HEK293 (cell line): ENCODE measurements at regions not wholly inside any gene's neighbourhood (a gene's known extent, or its start where the extent isn't known, plus 50 kb on each side); places are given as distances from the start of the nearest gene placed in this dataset.

Source experiments
- CTCF ChIA-PET: fragments of 350-600 bp; formaldehyde crosslinking; extraction: SDS; loops from one replicate; lab custom pipeline; 2021; ENCODE audit warnings: antibody characterized with exemption; lab: Yijun Ruan, JAX
- POLR2A ChIA-PET: fragments of 300-600 bp; formaldehyde crosslinking; extraction: SDS; loops from one replicate; lab custom pipeline; 2020; ENCODE audit warnings: antibody characterized with exemption, inconsistent platforms; lab: Yijun Ruan, JAX
- H3K27ac ChIP-seq: fragments of 200-500 bp; sonication (Bioruptor generic); 2 replicates; pipeline ENCODE4 v1.5.1; 2014; ENCODE audit warnings: low read depth, low read length, control low read depth, inconsistent platforms; ENCODE audit errors: extremely low read depth
- H3K36me3 ChIP-seq, 2 experiments: fragments of 200-500 bp in 1 of 2; sonication (Bioruptor generic) in 1 of 2; 1 replicate in 1 of 2; 2 replicates in 1 of 2; pipeline ENCODE4 v1.5.1; 2014 to 2017; ENCODE audit warnings: inconsistent platforms in 2 of 2, low read length in 2 of 2; ENCODE audit not compliant: control insufficient read depth in 2 of 2, insufficient read depth in 1 of 2
- H3K4me1 ChIP-seq: fragments of 200-500 bp; sonication (Bioruptor generic); 2 replicates; pipeline ENCODE4 v1.5.1; 2014; ENCODE audit warnings: mild to moderate bottlenecking, low read length, inconsistent platforms; ENCODE audit not compliant: control insufficient read depth, insufficient read depth
- H3K4me3 ChIP-seq: 2 replicates; pipeline ENCODE4 v1.5.1; 2011; ENCODE audit warnings: low read depth, mild to moderate bottlenecking, control low read depth, low read length, moderate library complexity
- H3K9me3 ChIP-seq: fragments of 200-500 bp; sonication (Bioruptor generic); 2 replicates; pipeline ENCODE4 v1.5.1; 2014; ENCODE audit warnings: low read depth, low read length, inconsistent platforms; ENCODE audit not compliant: control insufficient read depth, insufficient read depth
- AEBP2 ChIP-seq: fragments of 450-650 bp; formaldehyde crosslinking; IDR thresholded peaks from 2 replicates; pipeline ENCODE4 v1.5.1; 2016; ENCODE audit warnings: missing biosample characterization, missing genetic modification characterization, borderline replicate concordance
- BCL11B ChIP-seq: fragments of 450-650 bp; formaldehyde crosslinking; IDR thresholded peaks from 2 replicates; pipeline ENCODE4 v1.5.1; 2016; ENCODE audit warnings: low read depth, missing biosample characterization, missing genetic modification characterization
- GLIS2 ChIP-seq: fragments of 450-650 bp; formaldehyde crosslinking; IDR thresholded peaks from 2 replicates; pipeline ENCODE4 v1.5.1; 2016; ENCODE audit warnings: missing biosample characterization, missing genetic modification characterization
- HOXC10 ChIP-seq: sonication (generic); formaldehyde crosslinking; IDR thresholded peaks from 2 replicates; pipeline ENCODE4 v1.8.1; 2023; ENCODE audit warnings: mild to moderate bottlenecking, missing genetic modification reagents
- KLF10 ChIP-seq: fragments of 450-650 bp; IDR thresholded peaks from 2 replicates; pipeline ENCODE4 v1.5.1; 2018; ENCODE audit warnings: missing biosample characterization, mild to moderate bottlenecking, missing genetic modification characterization
- OSR2 ChIP-seq: fragments of 450-650 bp; formaldehyde crosslinking; IDR thresholded peaks from 2 replicates; pipeline ENCODE4 v1.5.1; 2016; ENCODE audit warnings: missing biosample characterization, missing genetic modification characterization
- PBX3 ChIP-seq: sonication (generic); formaldehyde crosslinking; IDR thresholded peaks from 2 replicates; pipeline ENCODE4 v1.8.1; 2022; ENCODE audit warnings: mild to moderate bottlenecking, moderate library complexity, missing genetic modification reagents
- RBAK ChIP-seq: fragments of 450-650 bp; formaldehyde crosslinking; IDR thresholded peaks from 2 replicates; pipeline ENCODE4 v1.5.1; 2016; ENCODE audit warnings: missing biosample characterization, missing genetic modification characterization
- REPIN1 ChIP-seq: fragments of 450-650 bp; formaldehyde crosslinking; IDR thresholded peaks from 2 replicates; pipeline ENCODE4 v1.5.1; 2017; ENCODE audit warnings: missing biosample characterization, missing genetic modification characterization, low read depth
- TCF7L2 ChIP-seq: IDR thresholded peaks from 2 replicates; pipeline ENCODE4 v1.6.1; 2011; ENCODE audit warnings: low read depth, mild to moderate bottlenecking, inconsistent platforms, low read length, moderate library complexity, borderline replicate concordance
- TRIM28 ChIP-seq: IDR thresholded peaks from 2 replicates; pipeline ENCODE4 v1.6.1; 2011; ENCODE audit warnings: low read length, control low read depth, borderline replicate concordance
- ZBTB1 ChIP-seq: fragments of 450-650 bp; formaldehyde crosslinking; IDR thresholded peaks from 2 replicates; pipeline ENCODE4 v1.5.1; 2016; ENCODE audit warnings: missing biosample characterization, missing genetic modification characterization
- ZBTB48 ChIP-seq: fragments of 450-650 bp; formaldehyde crosslinking; IDR thresholded peaks from 2 replicates; pipeline ENCODE4 v1.5.1; 2016; ENCODE audit warnings: missing biosample characterization, missing genetic modification characterization
- ZFP41 ChIP-seq: fragments of 450-650 bp; formaldehyde crosslinking; IDR thresholded peaks from 2 replicates; pipeline ENCODE4 v1.5.1; 2016; ENCODE audit warnings: missing biosample characterization, missing genetic modification characterization, borderline replicate concordance
- ZFP69B ChIP-seq: fragments of 450-650 bp; formaldehyde crosslinking; IDR thresholded peaks from 2 replicates; pipeline ENCODE4 v1.5.1; 2016; ENCODE audit warnings: missing biosample characterization, missing genetic modification characterization
- ZNF114 ChIP-seq: fragments of 450-650 bp; formaldehyde crosslinking; IDR thresholded peaks from 2 replicates; pipeline ENCODE4 v1.5.0; 2017; ENCODE audit warnings: missing biosample characterization, missing genetic modification characterization
- ZNF133 ChIP-seq: fragments of 450-650 bp; formaldehyde crosslinking; IDR thresholded peaks from 2 replicates; pipeline ENCODE4 v1.5.1; 2016; ENCODE audit warnings: missing biosample characterization, missing genetic modification characterization
- ZNF2 ChIP-seq: fragments of 450-650 bp; formaldehyde crosslinking; IDR thresholded peaks from 2 replicates; pipeline ENCODE4 v1.5.1; 2016; ENCODE audit warnings: missing biosample characterization, missing genetic modification characterization
- ZNF211 ChIP-seq: fragments of 450-650 bp; formaldehyde crosslinking; IDR thresholded peaks from 2 replicates; pipeline ENCODE4 v1.5.1; 2016; ENCODE audit warnings: low read depth, missing biosample characterization, missing genetic modification characterization
- ZNF311 ChIP-seq: fragments of 450-650 bp; formaldehyde crosslinking; IDR thresholded peaks from 2 replicates; pipeline ENCODE4 v1.5.1; 2017; ENCODE audit warnings: missing biosample characterization, missing genetic modification characterization, borderline replicate concordance
- ZNF423 ChIP-seq: fragments of 450-650 bp; formaldehyde crosslinking; IDR thresholded peaks from 2 replicates; pipeline ENCODE4 v1.5.1; 2016; ENCODE audit warnings: missing biosample characterization, missing genetic modification characterization
- ZNF529 ChIP-seq: fragments of 450-650 bp; formaldehyde crosslinking; IDR thresholded peaks from 2 replicates; pipeline ENCODE4 v1.5.1; 2017; ENCODE audit warnings: missing genetic modification characterization, missing biosample characterization; ENCODE audit not compliant: insufficient replicate concordance
- ZNF555 ChIP-seq: fragments of 450-650 bp; formaldehyde crosslinking; conservative IDR thresholded peaks from 2 replicates; pipeline ENCODE4 v1.5.1; 2017; ENCODE audit warnings: missing biosample characterization, mild to moderate bottlenecking, missing genetic modification characterization, inconsistent platforms
- ZNF561 ChIP-seq: fragments of 450-650 bp; IDR thresholded peaks from 2 replicates; pipeline ENCODE4 v1.5.1; 2018; ENCODE audit warnings: missing biosample characterization, missing genetic modification characterization, borderline replicate concordance
- ZNF626 ChIP-seq: fragments of 450-650 bp; sonication (Bioruptor Pico); formaldehyde crosslinking; IDR thresholded peaks from 2 replicates; pipeline ENCODE4 v1.5.1; 2018; ENCODE audit warnings: missing biosample characterization, missing genetic modification characterization, inconsistent platforms
- ZNF843 ChIP-seq: fragments of 450-650 bp; formaldehyde crosslinking; IDR thresholded peaks from 2 replicates; pipeline ENCODE4 v1.5.1; 2016; ENCODE audit warnings: missing biosample characterization, missing genetic modification characterization
- ZSCAN23 ChIP-seq: fragments of 450-650 bp; formaldehyde crosslinking; IDR thresholded peaks from 2 replicates; pipeline ENCODE4 v1.5.1; 2016; ENCODE audit warnings: missing biosample characterization, missing genetic modification characterization
- ZSCAN5A ChIP-seq: fragments of 450-650 bp; formaldehyde crosslinking; IDR thresholded peaks from 2 replicates; pipeline ENCODE4 v1.5.1; 2016; ENCODE audit warnings: missing biosample characterization, missing genetic modification characterization
- TF ChIP-seq, protein P1 (sequence below): IDR thresholded peaks from 2 replicates; pipeline ENCODE4 v1.6.1; 2011; ENCODE audit warnings: mild to moderate bottlenecking, low read depth, low read length, borderline replicate concordance
- TF ChIP-seq, protein P2 (sequence below): fragments of 450-650 bp; formaldehyde crosslinking; IDR thresholded peaks from 2 replicates; pipeline ENCODE4 v1.5.1; 2017; ENCODE audit warnings: missing biosample characterization, missing genetic modification characterization
- TF ChIP-seq, protein P3 (sequence below): fragments of 450-650 bp; formaldehyde crosslinking; IDR thresholded peaks from 2 replicates; pipeline ENCODE4 v1.5.1; 2017; ENCODE audit warnings: missing biosample characterization, mild to moderate bottlenecking, missing genetic modification characterization, moderate library complexity

DNA sequence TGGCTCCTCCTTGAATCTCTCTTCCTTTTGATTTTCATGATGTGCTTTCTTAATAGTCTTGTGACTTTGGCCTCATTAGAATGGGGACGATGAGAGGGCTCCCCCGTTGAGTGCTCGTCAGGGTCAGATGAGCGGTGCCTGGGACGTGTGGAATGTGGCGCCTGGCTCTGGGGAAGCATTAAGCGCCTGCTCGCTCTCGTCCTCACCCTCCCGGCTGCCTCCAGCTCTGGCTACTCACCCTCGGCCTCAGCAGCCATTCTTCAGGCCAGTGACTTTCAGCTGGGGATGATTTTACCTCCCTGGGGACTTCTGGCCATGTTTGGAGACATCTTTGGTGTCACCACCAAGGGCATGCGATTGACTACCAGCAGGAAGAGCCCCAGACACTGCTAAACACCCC lies 69.7 kb downstream of the RPS6KA4 start:
- TF ChIP-seq, protein P1, sequence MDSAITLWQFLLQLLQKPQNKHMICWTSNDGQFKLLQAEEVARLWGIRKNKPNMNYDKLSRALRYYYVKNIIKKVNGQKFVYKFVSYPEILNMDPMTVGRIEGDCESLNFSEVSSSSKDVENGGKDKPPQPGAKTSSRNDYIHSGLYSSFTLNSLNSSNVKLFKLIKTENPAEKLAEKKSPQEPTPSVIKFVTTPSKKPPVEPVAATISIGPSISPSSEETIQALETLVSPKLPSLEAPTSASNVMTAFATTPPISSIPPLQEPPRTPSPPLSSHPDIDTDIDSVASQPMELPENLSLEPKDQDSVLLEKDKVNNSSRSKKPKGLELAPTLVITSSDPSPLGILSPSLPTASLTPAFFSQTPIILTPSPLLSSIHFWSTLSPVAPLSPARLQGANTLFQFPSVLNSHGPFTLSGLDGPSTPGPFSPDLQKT = no peak
- TF ChIP-seq ZSCAN23 (tag by site-specific recombination) = no peak
- no peak for TF ChIP-seq ZNF529 (tag by site-specific recombination)
- TF ChIP-seq ZBTB48 = no peak
- no peak for TF ChIP-seq ZBTB1 (tag by site-specific recombination)
- no peak for TF ChIP-seq HOXC10
- no peak for TF ChIP-seq ZNF311 (tag by site-specific recombination)
- no peak for TF ChIP-seq OSR2
- TF ChIP-seq ZNF843 (tag by site-specific recombination) = no peak
- TF ChIP-seq ZNF2 (tag by site-specific recombination) = no peak
- TF ChIP-seq ZNF211 = no peak
- no peak for TF ChIP-seq ZNF133 (tag by site-specific recombination)
- TF ChIP-seq REPIN1 = no peak
- TF ChIP-seq BCL11B (tag by site-specific recombination) = no peak
- TF ChIP-seq ZFP69B (tag by site-specific recombination) = no peak
- no peak for TF ChIP-seq ZSCAN5A (tag by site-specific recombination)
- TF ChIP-seq GLIS2 (tag by site-specific recombination) = no peak
- no peak for TF ChIP-seq ZFP41 (tag by site-specific recombination)
- no peak for TF ChIP-seq KLF10 (tag by site-specific recombination)

DNA sequence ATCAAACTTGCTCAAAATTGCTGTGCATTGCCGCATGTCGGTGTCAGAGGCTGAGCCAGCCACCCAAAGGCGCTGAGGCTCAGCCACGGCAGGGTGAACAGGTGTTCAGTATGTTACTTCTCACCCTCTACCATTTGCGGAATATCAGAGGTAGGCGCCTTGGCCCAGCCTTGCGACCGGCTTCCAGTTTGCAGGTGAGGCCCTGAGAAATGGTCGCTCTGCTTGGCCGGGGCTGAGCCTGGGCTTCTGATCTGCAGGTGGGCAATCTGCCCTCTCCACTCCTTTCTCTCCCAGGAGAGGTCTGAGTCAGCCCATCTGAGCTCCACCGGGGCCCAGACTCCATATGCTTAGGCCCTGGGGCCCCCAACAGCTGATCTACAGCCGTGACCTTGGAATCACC lies 71.0 kb downstream of the RPS6KA4 start:
- H3K4me1 ChIP-seq = no peaks in the 10 kb centered on the region
- H3K36me3 ChIP-seq = no peaks in the 10 kb centered on the region
- CTCF ChIA-PET = interaction anchor here (0.7 kb wide), 1 partner anchor 74 kb away, joined by 3 read pairs; no protein-coding TSS in a partner anchor
- no peaks in the 10 kb centered on the region for H3K9me3 ChIP-seq
- TF ChIP-seq ZNF423 (tag by site-specific recombination) (no peak), ZNF626 (tag by site-specific recombination) (no peak), ZNF114 (tag by site-specific recombination) (no peak), RBAK (tag by site-specific recombination) (no peak), ZNF561 (tag by site-specific recombination) (no peak), AEBP2 (tag by site-specific recombination) (no peak), TRIM28 (no peak), TCF7L2 (no peak), ZNF555 (tag by site-specific recombination) (no peak), PBX3 (CRISPR knock-in tag) (no peak)
- TF ChIP-seq, protein P2, sequence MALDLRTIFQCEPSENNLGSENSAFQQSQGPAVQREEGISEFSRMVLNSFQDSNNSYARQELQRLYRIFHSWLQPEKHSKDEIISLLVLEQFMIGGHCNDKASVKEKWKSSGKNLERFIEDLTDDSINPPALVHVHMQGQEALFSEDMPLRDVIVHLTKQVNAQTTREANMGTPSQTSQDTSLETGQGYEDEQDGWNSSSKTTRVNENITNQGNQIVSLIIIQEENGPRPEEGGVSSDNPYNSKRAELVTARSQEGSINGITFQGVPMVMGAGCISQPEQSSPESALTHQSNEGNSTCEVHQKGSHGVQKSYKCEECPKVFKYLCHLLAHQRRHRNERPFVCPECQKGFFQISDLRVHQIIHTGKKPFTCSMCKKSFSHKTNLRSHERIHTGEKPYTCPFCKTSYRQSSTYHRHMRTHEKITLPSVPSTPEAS (tag by site-specific recombination) = no peak
- TF ChIP-seq, protein P3, sequence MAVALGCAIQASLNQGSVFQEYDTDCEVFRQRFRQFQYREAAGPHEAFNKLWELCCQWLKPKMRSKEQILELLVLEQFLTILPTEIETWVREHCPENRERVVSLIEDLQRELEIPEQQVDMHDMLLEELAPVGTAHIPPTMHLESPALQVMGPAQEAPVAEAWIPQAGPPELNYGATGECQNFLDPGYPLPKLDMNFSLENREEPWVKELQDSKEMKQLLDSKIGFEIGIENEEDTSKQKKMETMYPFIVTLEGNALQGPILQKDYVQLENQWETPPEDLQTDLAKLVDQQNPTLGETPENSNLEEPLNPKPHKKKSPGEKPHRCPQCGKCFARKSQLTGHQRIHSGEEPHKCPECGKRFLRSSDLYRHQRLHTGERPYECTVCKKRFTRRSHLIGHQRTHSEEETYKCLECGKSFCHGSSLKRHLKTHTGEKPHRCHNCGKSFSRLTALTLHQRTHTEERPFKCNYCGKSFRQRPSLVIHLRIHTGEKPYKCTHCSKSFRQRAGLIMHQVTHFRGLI = no peak
- no peak overlapping the region for H3K4me3 ChIP-seq
- H3K27ac ChIP-seq = no peak overlapping the region
- POLR2A ChIA-PET = no interaction called here

More for the DNA sequence above, 69.7 kb downstream of the RPS6KA4 start:
- Histone ChIP-seq H3K9me3 (no peaks in the 10 kb centered on the region), H3K36me3 (no peaks in the 10 kb centered on the region), H3K4me1 (no peaks in the 10 kb centered on the region), H3K4me3 (no peak overlapping the region), H3K27ac (no peak overlapping the region)
- ChIA-PET POLR2A (no interaction called here), CTCF (interaction anchor here (0.7 kb wide), 1 partner anchor 74 kb away, joined by 4 read pairs; no protein-coding TSS in a partner anchor)
